ENCODE measurements at regions not wholly inside any gene's neighbourhood (a gene's known extent, or its start where the extent isn't known, plus 50 kb on each side); places are given as distances from the start of the nearest gene placed in this dataset.

GRCh38 chr14:103271189-103271588 is 62.8 kb upstream of the EIF5 start:
- TF ChIP-seq EZH2 (IDR thresholded peaks at IDR 0.05) (no peak), POLR2AphosphoS5 (IDR thresholded peaks at IDR 0.05; ENCODE audit: borderline replicate concordance, low read depth, low read length) (no peak)

Measured in SK-N-MC (cell line).